ENCODE measurements at regions not wholly inside any gene's neighbourhood (a gene's known extent, or its start where the extent isn't known, plus 50 kb on each side); places are given as distances from the start of the nearest gene placed in this dataset.

DNA sequence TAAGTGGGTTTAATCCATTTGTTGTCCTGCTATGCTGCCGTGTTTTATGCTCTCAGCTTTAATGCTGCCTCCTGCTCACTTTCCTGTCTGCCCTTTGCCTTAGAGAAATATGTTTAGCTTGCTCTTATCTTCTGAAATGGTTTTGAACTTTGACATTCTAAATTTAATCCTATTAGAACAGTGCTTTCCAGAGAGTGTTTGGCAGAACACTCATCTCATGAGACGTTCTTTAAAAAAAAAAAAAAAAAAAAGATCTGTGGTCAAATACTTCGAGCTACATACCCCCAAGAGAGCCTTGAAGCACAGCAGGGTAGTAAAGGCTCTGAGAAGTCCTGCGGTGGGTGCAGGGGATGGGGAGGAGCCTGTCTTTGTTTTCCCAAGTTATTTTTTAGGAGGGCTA lies 161.3 kb downstream of the SPP2 start:
- TF ChIP-seq POLR2A (IDR thresholded peaks at IDR 0.05; ENCODE audit: low read depth, low read length) = no peak
- TF ChIP-seq POLR2AphosphoS5 (IDR thresholded peaks at IDR 0.05; ENCODE audit: low read depth, low read length) = no peak
- no peak for TF ChIP-seq TAF1 (IDR thresholded peaks at IDR 0.05; ENCODE audit: low read depth, low read length)
